H9 (cell line): ENCODE measurements at regions not wholly inside any gene's neighbourhood (a gene's known extent, or its start where the extent isn't known, plus 50 kb on each side); places are given as distances from the start of the nearest gene placed in this dataset.

ENCODE experiments used
- DNase-seq: peaks from one replicate; pipeline ENCODE4 v3.0.0-alpha.2; 2017
- H2AFZ ChIP-seq: one replicate; pipeline ENCODE4 v1.6.1; 2013; ENCODE audit warnings: mild to moderate bottlenecking, low read length, control low read depth, moderate library complexity
- H2AK5ac ChIP-seq: 2 replicates; pipeline ENCODE4 v1.6.1; 2013; ENCODE audit warnings: low read length, control low read depth, mixed read lengths; ENCODE audit not compliant: insufficient read length
- H2BK120ac ChIP-seq: one replicate; pipeline ENCODE4 v1.6.1; 2013; ENCODE audit warnings: low read depth, mild to moderate bottlenecking, low read length, control low read depth, inconsistent platforms; ENCODE audit not compliant: poor library complexity, severe bottlenecking
- H2BK12ac ChIP-seq: 2 replicates; pipeline ENCODE4 v1.6.1; 2013; ENCODE audit warnings: low read length, control low read depth, mixed read lengths, low read depth; ENCODE audit not compliant: insufficient read length
- H2BK15ac ChIP-seq: 2 replicates; pipeline ENCODE4 v1.6.1; 2013; ENCODE audit warnings: low read depth, low read length, control low read depth
- H2BK20ac ChIP-seq: one replicate; pipeline ENCODE4 v1.6.1; 2013; ENCODE audit warnings: low read depth, mild to moderate bottlenecking, low read length, control low read depth, inconsistent platforms; ENCODE audit not compliant: poor library complexity, severe bottlenecking
- H2BK5ac ChIP-seq: 2 replicates; pipeline ENCODE4 v1.6.1; 2013; ENCODE audit warnings: low read length, control low read depth, mixed read lengths; ENCODE audit not compliant: insufficient read length
- H3K14ac ChIP-seq: 2 replicates; pipeline ENCODE4 v1.6.1; 2013; ENCODE audit warnings: low read length, control low read depth; ENCODE audit not compliant: insufficient read depth
- H3K18ac ChIP-seq: 2 replicates; pipeline ENCODE4 v1.6.1; 2013; ENCODE audit warnings: low read depth, mild to moderate bottlenecking, mixed read lengths, low read length, control low read depth; ENCODE audit not compliant: insufficient read length
- H3K23ac ChIP-seq: 2 replicates; pipeline ENCODE4 v1.6.1; 2013; ENCODE audit warnings: low read length, control low read depth, mixed read lengths, low read depth; ENCODE audit not compliant: insufficient read length
- H3K23me2 ChIP-seq: 2 replicates; pipeline ENCODE4 v1.6.1; 2013; ENCODE audit warnings: low read depth, mild to moderate bottlenecking, mixed read lengths, low read length, control low read depth; ENCODE audit not compliant: insufficient read length, poor library complexity, severe bottlenecking
- H3K27ac ChIP-seq: 2 replicates; pipeline ENCODE4 v1.5.1; 2013; ENCODE audit warnings: low read length, control low read depth, mixed read lengths, low read depth; ENCODE audit not compliant: insufficient read length
- H3K27me3 ChIP-seq: 2 replicates; pipeline ENCODE4 v1.6.1; 2013; ENCODE audit warnings: low read length, control low read depth, inconsistent platforms; ENCODE audit not compliant: insufficient read depth
- H3K4ac ChIP-seq: 2 replicates; pipeline ENCODE4 v1.6.1; 2013; ENCODE audit warnings: low read depth, mild to moderate bottlenecking, control low read depth, inconsistent platforms, low read length, moderate library complexity
- H3K4me1 ChIP-seq: 2 replicates; pipeline ENCODE4 v1.6.1; 2013; ENCODE audit warnings: low read length, control low read depth, inconsistent platforms; ENCODE audit not compliant: insufficient read depth
- H3K4me2 ChIP-seq: 2 replicates; pipeline ENCODE4 v1.6.1; 2013; ENCODE audit warnings: low read length, control low read depth, mixed read lengths; ENCODE audit not compliant: insufficient read length, insufficient read depth
- H3K56ac ChIP-seq: 2 replicates; pipeline ENCODE4 v1.6.1; 2013; ENCODE audit warnings: low read depth, mild to moderate bottlenecking, mixed read lengths, low read length, control low read depth; ENCODE audit not compliant: insufficient read length
- H3K79me1 ChIP-seq: 2 replicates; pipeline ENCODE4 v1.6.1; 2013; ENCODE audit warnings: low read depth, mild to moderate bottlenecking, moderate library complexity, low read length, control low read depth, inconsistent platforms; ENCODE audit not compliant: insufficient read depth, poor library complexity, severe bottlenecking
- H3K79me2 ChIP-seq: 2 replicates; pipeline ENCODE4 v1.6.1; 2013; ENCODE audit warnings: low read length, control low read depth, inconsistent platforms; ENCODE audit not compliant: insufficient read depth
- H3K9ac ChIP-seq: 2 replicates; pipeline ENCODE4 v1.6.1; 2013; ENCODE audit warnings: low read length, control low read depth, mixed read lengths; ENCODE audit not compliant: insufficient read length; ENCODE audit errors: extremely low read depth
- H3K9me3 ChIP-seq: one replicate; pipeline ENCODE4 v1.6.1; 2013; ENCODE audit warnings: low read depth, low read length, inconsistent platforms; ENCODE audit not compliant: control insufficient read depth
- H3T11ph ChIP-seq: one replicate; pipeline ENCODE4 v1.6.1; 2013; ENCODE audit warnings: mild to moderate bottlenecking, low read length, control low read depth, inconsistent platforms
- H4K20me1 ChIP-seq: one replicate; pipeline ENCODE4 v1.6.1; 2013; ENCODE audit not compliant: control insufficient read depth, insufficient read length, insufficient read depth
- H4K5ac ChIP-seq: 2 replicates; pipeline ENCODE4 v1.6.1; 2013; ENCODE audit warnings: low read depth, mild to moderate bottlenecking, mixed read lengths, low read length, control low read depth; ENCODE audit not compliant: insufficient read length
- H4K8ac ChIP-seq: replicated peaks from 2 replicates; pipeline ENCODE4 v1.6.1; 2013; ENCODE audit warnings: low read length, control low read depth, mixed read lengths, low read depth; ENCODE audit not compliant: insufficient read length
- H4K91ac ChIP-seq: 2 replicates; pipeline ENCODE4 v1.6.1; 2013; ENCODE audit warnings: low read depth, mild to moderate bottlenecking, moderate library complexity, mixed read lengths, low read length, control low read depth; ENCODE audit not compliant: insufficient read length
- H3K27ac Mint-ChIP-seq, 3 experiments: 2 replicates in 2 of 3; 3 replicates in 1 of 3; pipeline ENCODE4 v1.8.0; 2020 to 2021; ENCODE audit warnings: mixed read lengths in 3 of 3, mild to moderate bottlenecking in 1 of 3, moderate library complexity in 1 of 3
- H3K27me3 Mint-ChIP-seq: 2 replicates; pipeline ENCODE4 v1.8.0; 2021; ENCODE audit warnings: low read depth, mild to moderate bottlenecking, moderate library complexity, mixed read lengths
- H3K36me3 Mint-ChIP-seq, 3 experiments: 2 replicates in 2 of 3; 3 replicates in 1 of 3; pipeline ENCODE4 v1.8.0; 2020 to 2021; ENCODE audit warnings: low read depth in 3 of 3, mixed read lengths in 3 of 3; ENCODE audit not compliant: insufficient read depth in 1 of 3
- H3K4me1 Mint-ChIP-seq, 2 experiments: 2 replicates each; pipeline ENCODE4 v1.8.0; 2020; ENCODE audit warnings: mixed read lengths in 2 of 2
- H3K4me3 Mint-ChIP-seq, 2 experiments: 2 replicates in 1 of 2; 3 replicates in 1 of 2; pipeline ENCODE4 v1.8.0; 2020 to 2021; ENCODE audit warnings: mild to moderate bottlenecking in 2 of 2, mixed read lengths in 2 of 2, moderate library complexity in 1 of 2
- H3K9me3 Mint-ChIP-seq, 2 experiments: 2 replicates in 1 of 2; 3 replicates in 1 of 2; pipeline ENCODE4 v1.8.0; 2020; ENCODE audit warnings: mild to moderate bottlenecking in 2 of 2, mixed read lengths in 2 of 2, moderate library complexity in 1 of 2
- WGBS: extraction: QIAGEN DNeasy Blood & Tissue Kit; methylation state at CpG from one replicate; pipeline ENCODE4 v1.1.7; 2013; ENCODE audit warnings: missing lambda C conversion rate, low lambda C conversion rate, mixed read lengths; ENCODE audit not compliant: insufficient read length; ENCODE audit errors: extremely low coverage; 5-methylcytosine and 5-hydroxymethylcytosine counted together
- TF ChIP-seq, protein P1 (sequence below): fragments of 200-600 bp; sonication (generic); conservative IDR thresholded peaks from 3 replicates; pipeline ENCODE4 v1.8.0; 2021; ENCODE audit warnings: antibody characterized with exemption, mild to moderate bottlenecking

- H3K14ac ChIP-seq, result no peak overlapping the region
- H4K91ac ChIP-seq, result no peak overlapping the region
- no peak for DNase-seq
- no peak overlapping the region for H3K4me2 ChIP-seq
- H3K4me1 Mint-ChIP-seq, result peaks cover 8 to 10% of the 10 kb centered on the region in 2 experiments; a peak in 3 of 4 replicates
- H3K18ac ChIP-seq, result no peak overlapping the region
- H3K79me2 ChIP-seq, result no peaks in the 10 kb centered on the region
- H3K27me3 Mint-ChIP-seq, result no peaks in the 10 kb centered on the region
- H3K36me3 Mint-ChIP-seq, result no peaks in the 10 kb centered on the region
- no peak overlapping the region for H2AFZ ChIP-seq
- no peak overlapping the region for H4K8ac ChIP-seq
- no peak overlapping the region for H3K9ac ChIP-seq
- H3K27ac Mint-ChIP-seq, result no peak overlapping the region
- H2BK12ac ChIP-seq, result no peak overlapping the region
- H3K4me3 Mint-ChIP-seq, result no peak overlapping the region
- no peaks in the 10 kb centered on the region for H3K4me1 ChIP-seq
- H3T11ph ChIP-seq, result no peak overlapping the region
- H2BK20ac ChIP-seq, result no peak overlapping the region
- H4K5ac ChIP-seq, result no peak overlapping the region
- H2BK120ac ChIP-seq, result no peak overlapping the region
- H3K4ac ChIP-seq, result no peak overlapping the region
- H2BK5ac ChIP-seq, result no peak overlapping the region
- no peak overlapping the region for H3K23ac ChIP-seq
- H3K27ac ChIP-seq, result no peak overlapping the region
- no peaks in the 10 kb centered on the region for H3K27me3 ChIP-seq
- H3K9me3 Mint-ChIP-seq, result no peaks in the 10 kb centered on the region
- no peak overlapping the region for H2AK5ac ChIP-seq
- no peaks in the 10 kb centered on the region for H3K23me2 ChIP-seq
- TF ChIP-seq, protein P1, sequence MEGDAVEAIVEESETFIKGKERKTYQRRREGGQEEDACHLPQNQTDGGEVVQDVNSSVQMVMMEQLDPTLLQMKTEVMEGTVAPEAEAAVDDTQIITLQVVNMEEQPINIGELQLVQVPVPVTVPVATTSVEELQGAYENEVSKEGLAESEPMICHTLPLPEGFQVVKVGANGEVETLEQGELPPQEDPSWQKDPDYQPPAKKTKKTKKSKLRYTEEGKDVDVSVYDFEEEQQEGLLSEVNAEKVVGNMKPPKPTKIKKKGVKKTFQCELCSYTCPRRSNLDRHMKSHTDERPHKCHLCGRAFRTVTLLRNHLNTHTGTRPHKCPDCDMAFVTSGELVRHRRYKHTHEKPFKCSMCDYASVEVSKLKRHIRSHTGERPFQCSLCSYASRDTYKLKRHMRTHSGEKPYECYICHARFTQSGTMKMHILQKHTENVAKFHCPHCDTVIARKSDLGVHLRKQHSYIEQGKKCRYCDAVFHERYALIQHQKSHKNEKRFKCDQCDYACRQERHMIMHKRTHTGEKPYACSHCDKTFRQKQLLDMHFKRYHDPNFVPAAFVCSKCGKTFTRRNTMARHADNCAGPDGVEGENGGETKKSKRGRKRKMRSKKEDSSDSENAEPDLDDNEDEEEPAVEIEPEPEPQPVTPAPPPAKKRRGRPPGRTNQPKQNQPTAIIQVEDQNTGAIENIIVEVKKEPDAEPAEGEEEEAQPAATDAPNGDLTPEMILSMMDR, result no peak
- no peak overlapping the region for H2BK15ac ChIP-seq
- H3K9me3 ChIP-seq, result no peaks in the 10 kb centered on the region
- H3K56ac ChIP-seq, result no peak overlapping the region
- no peaks in the 10 kb centered on the region for H4K20me1 ChIP-seq
- WGBS, result no CpG with 5 or more reads among the region's 2 CpGs
- H3K79me1 ChIP-seq, result no peaks in the 10 kb centered on the region
Observed at GRCh38 chr14:22178333-22178839, 410.6 kb downstream of the DAD1 start.
